ENCODE measurements at regions not wholly inside any gene's neighbourhood (a gene's known extent, or its start where the extent isn't known, plus 50 kb on each side); places are given as distances from the start of the nearest gene placed in this dataset.

- TF ChIP-seq EZH2phosphoT487 (IDR thresholded peaks at IDR 0.05; ENCODE audit: borderline replicate concordance, low read length) (no peak), CTCF (IDR thresholded peaks at IDR 0.05; ENCODE audit: low read depth, low read length, poor library complexity, severe bottlenecking) (no peak)
Observed at GRCh38 chr15:45863881-45864580, 229.2 kb downstream of the SQOR start.
